ENCODE measurements at regions not wholly inside any gene's neighbourhood (a gene's known extent, or its start where the extent isn't known, plus 50 kb on each side); places are given as distances from the start of the nearest gene placed in this dataset.

DNA sequence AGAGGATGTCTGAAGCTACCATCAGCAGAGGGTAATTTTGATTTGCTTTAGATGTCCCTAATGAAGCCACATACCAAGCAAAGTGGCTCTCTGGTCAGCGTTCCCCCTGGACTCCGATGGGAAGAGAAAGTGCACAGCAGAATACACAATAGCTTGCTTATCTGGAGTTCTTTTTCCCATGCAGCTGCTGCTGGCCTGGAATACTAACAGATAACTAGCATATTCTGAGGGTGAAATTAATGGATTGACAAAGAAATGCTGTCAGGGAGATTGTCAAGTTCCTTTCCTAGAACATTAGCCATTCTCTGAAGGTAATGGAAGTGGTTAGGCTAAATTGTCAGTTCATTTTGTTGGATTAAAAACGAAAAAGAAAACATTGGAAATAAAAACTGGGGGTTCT lies 391.3 kb downstream of the FLRT2 start:
- Histone ChIP-seq H2AFZ (ENCODE audit: low read depth) (no peak overlapping the region), H3K79me2 (ENCODE audit: insufficient read depth, low read depth) (no peaks in the 10 kb centered on the region), H3K9ac (no peak overlapping the region), H4K20me1 (ENCODE audit: insufficient read depth) (no peaks in the 10 kb centered on the region), H3K4me2 (no peak overlapping the region), H3K27ac (no peak overlapping the region), H3K4me3 (IDR thresholded peaks at IDR 0.05; ENCODE audit: insufficient read depth, low read depth, low read length) (no peak overlapping the region), H3K36me3 (ENCODE audit: insufficient read depth) (no peaks in the 10 kb centered on the region), H3K27me3 (ENCODE audit: insufficient read depth, low read depth) (no peaks in the 10 kb centered on the region), H3K4me1 (ENCODE audit: low read depth, poor library complexity, severe bottlenecking) (no peaks in the 10 kb centered on the region)
- TF ChIP-seq, protein P1, sequence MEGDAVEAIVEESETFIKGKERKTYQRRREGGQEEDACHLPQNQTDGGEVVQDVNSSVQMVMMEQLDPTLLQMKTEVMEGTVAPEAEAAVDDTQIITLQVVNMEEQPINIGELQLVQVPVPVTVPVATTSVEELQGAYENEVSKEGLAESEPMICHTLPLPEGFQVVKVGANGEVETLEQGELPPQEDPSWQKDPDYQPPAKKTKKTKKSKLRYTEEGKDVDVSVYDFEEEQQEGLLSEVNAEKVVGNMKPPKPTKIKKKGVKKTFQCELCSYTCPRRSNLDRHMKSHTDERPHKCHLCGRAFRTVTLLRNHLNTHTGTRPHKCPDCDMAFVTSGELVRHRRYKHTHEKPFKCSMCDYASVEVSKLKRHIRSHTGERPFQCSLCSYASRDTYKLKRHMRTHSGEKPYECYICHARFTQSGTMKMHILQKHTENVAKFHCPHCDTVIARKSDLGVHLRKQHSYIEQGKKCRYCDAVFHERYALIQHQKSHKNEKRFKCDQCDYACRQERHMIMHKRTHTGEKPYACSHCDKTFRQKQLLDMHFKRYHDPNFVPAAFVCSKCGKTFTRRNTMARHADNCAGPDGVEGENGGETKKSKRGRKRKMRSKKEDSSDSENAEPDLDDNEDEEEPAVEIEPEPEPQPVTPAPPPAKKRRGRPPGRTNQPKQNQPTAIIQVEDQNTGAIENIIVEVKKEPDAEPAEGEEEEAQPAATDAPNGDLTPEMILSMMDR (conservative IDR thresholded peaks at IDR 0.05; ENCODE audit: low read depth, low read length): no peak

DNA sequence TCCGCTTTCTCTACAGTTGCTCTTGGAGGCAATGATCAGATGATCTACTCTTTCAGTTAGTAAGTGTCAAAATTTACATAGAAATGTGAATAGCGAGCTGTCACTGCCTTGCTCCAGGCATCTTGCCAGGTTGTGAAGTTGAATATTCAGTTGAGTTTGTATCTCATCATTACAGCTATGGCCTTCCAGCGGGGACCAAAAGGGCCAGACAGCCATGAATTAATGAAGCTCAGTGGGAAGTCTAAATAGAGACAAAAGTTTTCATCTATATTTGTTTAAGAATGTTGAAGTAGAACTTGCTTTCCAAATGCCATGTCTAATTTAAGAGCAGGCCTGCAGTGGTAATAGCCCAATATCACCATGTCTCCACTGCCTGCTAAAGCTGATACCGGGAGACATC lies 387.8 kb downstream of the FLRT2 start:
- no peaks in the 10 kb centered on the region for H3K79me2 ChIP-seq (ENCODE audit: insufficient read depth, low read depth)
- no peaks in the 10 kb centered on the region for H3K4me1 ChIP-seq (ENCODE audit: low read depth, poor library complexity, severe bottlenecking)
- H3K36me3 ChIP-seq (ENCODE audit: insufficient read depth): no peaks in the 10 kb centered on the region
- H4K20me1 ChIP-seq (ENCODE audit: insufficient read depth): no peaks in the 10 kb centered on the region
- no peak overlapping the region for H3K27ac ChIP-seq
- H2AFZ ChIP-seq (ENCODE audit: low read depth): no peak overlapping the region
- H3K27me3 ChIP-seq (ENCODE audit: insufficient read depth, low read depth): no peaks in the 10 kb centered on the region
- TF ChIP-seq, protein P1 (conservative IDR thresholded peaks at IDR 0.05; ENCODE audit: low read depth, low read length): no peak
- no peak overlapping the region for H3K4me3 ChIP-seq (IDR thresholded peaks at IDR 0.05; ENCODE audit: insufficient read depth, low read depth, low read length)
- H3K9ac ChIP-seq: no peak overlapping the region
- no peak overlapping the region for H3K4me2 ChIP-seq

DNA sequence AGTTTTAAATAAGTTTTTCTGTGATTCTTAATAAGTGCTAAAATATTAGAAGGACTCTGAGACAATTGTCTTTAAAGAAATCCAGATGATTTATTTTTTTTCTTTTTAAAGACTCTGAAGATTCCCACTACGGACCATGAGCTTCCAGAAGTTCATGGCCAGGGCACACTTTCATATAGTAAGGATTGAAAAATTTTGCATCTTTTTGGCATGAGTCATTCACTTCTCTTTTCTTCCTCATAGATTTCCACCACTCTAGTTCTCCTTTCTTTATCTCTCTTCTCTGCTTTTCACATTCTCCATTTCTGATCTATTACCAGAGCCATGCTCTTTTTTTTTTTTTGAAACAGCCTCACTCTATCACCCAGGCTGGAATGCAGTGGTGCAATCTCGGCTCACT lies 385.8 kb downstream of the FLRT2 start:
- H2AFZ ChIP-seq (ENCODE audit: low read depth): no peak overlapping the region
- no peaks in the 10 kb centered on the region for H4K20me1 ChIP-seq (ENCODE audit: insufficient read depth)
- no peak overlapping the region for H3K9ac ChIP-seq
- no peaks in the 10 kb centered on the region for H3K36me3 ChIP-seq (ENCODE audit: insufficient read depth)
- no peak overlapping the region for H3K27ac ChIP-seq
- H3K4me2 ChIP-seq: no peak overlapping the region
- no peaks in the 10 kb centered on the region for H3K27me3 ChIP-seq (ENCODE audit: insufficient read depth, low read depth)
- no peaks in the 10 kb centered on the region for H3K79me2 ChIP-seq (ENCODE audit: insufficient read depth, low read depth)
- H3K4me1 ChIP-seq (ENCODE audit: low read depth, poor library complexity, severe bottlenecking): no peaks in the 10 kb centered on the region
- no peak overlapping the region for H3K4me3 ChIP-seq (IDR thresholded peaks at IDR 0.05; ENCODE audit: insufficient read depth, low read depth, low read length)
- TF ChIP-seq, protein P1 (conservative IDR thresholded peaks at IDR 0.05; ENCODE audit: low read depth, low read length): no peak

DNA sequence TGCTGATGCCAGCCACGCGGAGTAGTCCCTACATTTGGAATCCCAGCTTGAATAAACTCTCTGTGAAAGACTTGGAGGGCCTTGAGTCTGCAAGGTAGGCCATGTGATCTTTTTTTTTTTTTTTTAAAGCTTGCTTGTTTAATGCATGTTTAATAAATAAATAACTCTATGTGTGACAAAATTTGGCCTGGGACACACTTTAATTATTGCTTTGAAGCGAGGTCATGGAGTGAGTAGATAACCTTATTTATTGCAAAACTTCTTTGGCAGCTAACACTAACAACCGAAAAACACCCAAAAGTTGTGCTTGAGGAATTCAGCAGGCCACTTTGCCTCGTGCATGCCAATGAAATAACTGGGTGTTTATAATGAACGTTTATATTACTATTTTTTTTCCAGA lies 382.2 kb downstream of the FLRT2 start:
- no peaks in the 10 kb centered on the region for H3K4me1 ChIP-seq (ENCODE audit: low read depth, poor library complexity, severe bottlenecking)
- H3K4me3 ChIP-seq (IDR thresholded peaks at IDR 0.05; ENCODE audit: insufficient read depth, low read depth, low read length): no peak overlapping the region
- H3K27me3 ChIP-seq (ENCODE audit: insufficient read depth, low read depth): no peaks in the 10 kb centered on the region
- no peak overlapping the region for H3K27ac ChIP-seq
- H3K4me2 ChIP-seq: no peak overlapping the region
- TF ChIP-seq, protein P1 (conservative IDR thresholded peaks at IDR 0.05; ENCODE audit: low read depth, low read length): no peak
- H3K9ac ChIP-seq: no peak overlapping the region
- H3K36me3 ChIP-seq (ENCODE audit: insufficient read depth): no peaks in the 10 kb centered on the region
- no peak overlapping the region for H2AFZ ChIP-seq (ENCODE audit: low read depth)
- no peaks in the 10 kb centered on the region for H3K79me2 ChIP-seq (ENCODE audit: insufficient read depth, low read depth)
- no peaks in the 10 kb centered on the region for H4K20me1 ChIP-seq (ENCODE audit: insufficient read depth)

DNA sequence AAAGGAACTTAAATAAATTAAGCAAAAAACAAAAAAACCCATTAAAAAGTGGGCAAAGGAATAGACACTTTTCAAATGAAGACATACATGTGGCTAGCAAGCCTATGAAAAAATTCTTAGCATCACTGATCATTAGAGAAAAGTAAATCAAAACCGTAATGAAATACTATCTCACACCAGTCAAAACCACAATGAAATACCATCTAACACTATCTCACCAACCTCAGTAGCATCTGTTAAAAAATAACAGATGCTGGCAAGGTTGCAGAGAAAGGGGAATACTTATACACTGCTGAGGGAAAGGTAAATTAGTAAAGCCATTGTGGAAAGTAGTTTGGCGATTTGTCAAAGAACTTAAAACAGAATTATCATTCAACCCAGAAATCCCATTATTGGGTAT lies 381.1 kb downstream of the FLRT2 start:
- Histone ChIP-seq H3K27ac (no peak overlapping the region), H2AFZ (ENCODE audit: low read depth) (no peak overlapping the region), H3K4me3 (IDR thresholded peaks at IDR 0.05; ENCODE audit: insufficient read depth, low read depth, low read length) (no peak overlapping the region), H3K4me1 (ENCODE audit: low read depth, poor library complexity, severe bottlenecking) (no peaks in the 10 kb centered on the region), H3K36me3 (ENCODE audit: insufficient read depth) (no peaks in the 10 kb centered on the region), H3K79me2 (ENCODE audit: insufficient read depth, low read depth) (no peaks in the 10 kb centered on the region), H3K9ac (no peak overlapping the region), H3K27me3 (ENCODE audit: insufficient read depth, low read depth) (no peaks in the 10 kb centered on the region), H3K4me2 (no peak overlapping the region), H4K20me1 (ENCODE audit: insufficient read depth) (no peaks in the 10 kb centered on the region)
- TF ChIP-seq, protein P1 (conservative IDR thresholded peaks at IDR 0.05; ENCODE audit: low read depth, low read length): no peak

All from KMS-11 (cell line).